AG09319 (cell line): ENCODE measurements at regions not wholly inside any gene's neighbourhood (a gene's known extent, or its start where the extent isn't known, plus 50 kb on each side); places are given as distances from the start of the nearest gene placed in this dataset.
"Not testable (repeated sequence)": the region's sequence is repeated elsewhere in the genome, so short reads cannot be mapped to it uniquely, and the experiment has no call there.

Source experiments
- DNase-seq: peaks from one replicate; pipeline ENCODE4 v3.0.0-alpha.2; 2010; ENCODE audit warnings: low read depth; ENCODE audit errors: extremely low read depth
- TF ChIP-seq, protein P1 (sequence below): IDR thresholded peaks from 2 replicates; pipeline ENCODE4 v1.5.1; 2011; ENCODE audit warnings: low read depth, mild to moderate bottlenecking, inconsistent platforms, low read length, moderate library complexity

DNA sequence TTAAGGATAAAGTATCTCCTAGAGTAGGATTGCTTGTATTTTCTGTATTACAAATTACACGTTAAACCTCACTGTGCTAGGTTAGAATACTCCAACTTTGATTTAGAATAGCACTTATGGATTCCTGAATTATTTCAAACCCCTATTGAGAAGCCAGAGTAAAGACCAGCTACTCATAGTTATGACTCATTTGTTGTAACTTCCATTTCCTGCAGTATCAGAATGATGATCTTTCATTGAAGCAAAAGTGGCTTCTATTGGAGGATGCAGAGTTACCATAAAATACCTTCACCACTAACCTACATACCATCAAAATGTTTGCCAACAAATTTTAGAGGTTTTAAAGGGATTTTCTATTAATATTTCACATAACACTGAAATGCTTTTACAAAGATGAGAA is 1322.7 kb upstream of the ALCAM start:
- TF ChIP-seq, protein P1, sequence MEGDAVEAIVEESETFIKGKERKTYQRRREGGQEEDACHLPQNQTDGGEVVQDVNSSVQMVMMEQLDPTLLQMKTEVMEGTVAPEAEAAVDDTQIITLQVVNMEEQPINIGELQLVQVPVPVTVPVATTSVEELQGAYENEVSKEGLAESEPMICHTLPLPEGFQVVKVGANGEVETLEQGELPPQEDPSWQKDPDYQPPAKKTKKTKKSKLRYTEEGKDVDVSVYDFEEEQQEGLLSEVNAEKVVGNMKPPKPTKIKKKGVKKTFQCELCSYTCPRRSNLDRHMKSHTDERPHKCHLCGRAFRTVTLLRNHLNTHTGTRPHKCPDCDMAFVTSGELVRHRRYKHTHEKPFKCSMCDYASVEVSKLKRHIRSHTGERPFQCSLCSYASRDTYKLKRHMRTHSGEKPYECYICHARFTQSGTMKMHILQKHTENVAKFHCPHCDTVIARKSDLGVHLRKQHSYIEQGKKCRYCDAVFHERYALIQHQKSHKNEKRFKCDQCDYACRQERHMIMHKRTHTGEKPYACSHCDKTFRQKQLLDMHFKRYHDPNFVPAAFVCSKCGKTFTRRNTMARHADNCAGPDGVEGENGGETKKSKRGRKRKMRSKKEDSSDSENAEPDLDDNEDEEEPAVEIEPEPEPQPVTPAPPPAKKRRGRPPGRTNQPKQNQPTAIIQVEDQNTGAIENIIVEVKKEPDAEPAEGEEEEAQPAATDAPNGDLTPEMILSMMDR: no peak

DNA sequence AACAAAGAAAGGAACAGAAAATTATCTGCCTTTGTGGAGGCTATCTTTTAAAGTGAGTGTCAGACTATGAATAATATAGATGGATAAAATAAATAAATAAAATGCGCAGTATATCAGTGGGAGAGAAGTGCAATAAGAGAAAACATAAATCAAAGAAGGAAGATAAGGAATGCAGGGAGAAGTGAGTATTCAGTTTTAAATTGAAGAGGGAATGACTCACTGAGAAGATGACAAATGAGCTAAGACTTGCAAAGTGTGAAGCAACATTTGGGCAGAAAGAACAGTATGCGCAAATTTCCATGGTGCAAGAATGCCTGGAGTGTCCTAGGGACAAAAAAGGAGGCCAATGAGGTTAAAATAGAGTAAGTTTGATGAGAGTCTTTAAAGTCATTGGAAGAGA is 1300.1 kb upstream of the ALCAM start:
- no peak for DNase-seq
- TF ChIP-seq, protein P1: no peak

More for the DNA sequence above, 1322.7 kb upstream of the ALCAM start:
- no peak for DNase-seq

DNA sequence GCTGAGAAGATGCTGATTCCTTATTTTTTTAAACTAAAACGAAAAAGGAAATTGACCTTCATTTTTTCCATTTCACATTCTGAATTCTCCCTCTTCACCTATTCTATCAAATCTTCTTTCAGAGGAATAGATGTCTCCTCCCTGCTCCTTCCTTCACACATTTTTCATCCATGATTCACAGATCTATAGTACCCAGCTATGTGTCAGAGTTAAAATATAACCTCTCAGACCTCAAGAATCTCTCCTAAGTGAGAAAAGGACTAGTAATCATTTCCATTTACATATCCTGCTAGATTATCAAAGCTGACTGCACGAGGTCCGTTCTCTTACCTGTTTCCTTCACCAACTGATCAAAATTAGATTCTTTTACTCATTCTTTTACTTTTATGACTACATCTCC is 1297.6 kb upstream of the ALCAM start:
- DNase-seq: no peak
- TF ChIP-seq, protein P1: no peak

DNA sequence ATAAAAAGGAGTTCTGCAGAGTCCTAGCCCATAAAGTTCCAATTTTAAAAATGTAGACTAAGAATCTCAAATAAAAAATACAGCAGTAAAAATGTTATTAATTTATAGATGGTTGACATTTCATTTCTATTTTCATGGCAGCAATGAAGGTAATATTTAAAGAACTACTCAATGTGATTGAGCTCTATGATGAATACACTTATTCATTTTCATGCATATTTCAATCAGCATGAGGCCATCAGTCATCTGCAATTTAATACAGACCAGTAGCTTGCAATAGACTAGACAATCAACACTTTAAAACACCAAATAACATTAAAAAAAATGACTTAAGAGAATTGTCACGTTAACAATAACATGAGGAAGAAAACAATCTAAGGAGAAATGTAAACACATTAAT is 1295.8 kb upstream of the ALCAM start:
- TF ChIP-seq, protein P1: no peak
- DNase-seq: no peak

DNA sequence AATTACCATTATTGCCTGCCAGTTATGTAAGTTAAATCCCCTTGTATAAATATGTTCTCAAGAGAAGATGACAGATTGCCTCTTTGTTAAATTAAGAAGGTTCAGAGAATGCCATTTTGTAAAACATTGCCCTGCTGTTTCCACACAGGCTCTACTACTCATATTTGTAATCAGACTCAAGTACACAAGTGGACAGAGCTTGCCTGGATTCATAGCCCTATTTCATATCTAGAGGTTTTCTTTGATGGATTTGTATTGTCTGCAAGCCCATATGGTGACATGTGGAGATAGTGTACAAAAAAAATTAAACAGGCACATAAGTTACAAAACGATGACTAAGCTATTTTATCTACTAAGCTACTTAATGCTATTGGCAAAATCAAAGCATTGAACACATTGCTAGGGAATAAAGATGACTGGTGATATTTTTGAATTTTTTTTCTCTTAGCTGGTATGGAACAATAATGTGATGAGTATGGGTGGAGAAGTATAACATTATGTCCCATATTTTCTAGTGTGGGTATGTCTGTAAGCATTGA is 1286.6 kb upstream of the ALCAM start:
- TF ChIP-seq, protein P1: no peak
- DNase-seq: no peak

DNA sequence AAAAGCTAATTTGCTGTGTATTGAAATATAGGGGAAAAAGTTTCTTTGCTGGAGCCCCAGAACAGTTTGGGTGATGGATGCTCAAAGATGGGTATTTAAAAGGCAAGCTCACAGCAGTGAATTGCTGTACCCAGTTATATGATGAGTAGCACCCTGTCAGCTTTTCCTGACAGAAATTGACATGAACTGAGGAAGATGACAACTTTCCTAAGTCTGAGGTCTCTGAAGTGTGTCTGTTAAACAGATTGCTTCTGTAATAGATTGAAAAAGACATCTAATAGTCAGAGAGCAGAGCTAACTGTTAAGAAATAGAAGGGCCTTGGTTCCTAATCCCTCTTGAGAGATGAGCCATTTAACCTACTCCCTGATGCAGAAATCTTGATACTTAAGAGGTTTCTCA is 1278.0 kb upstream of the ALCAM start:
- TF ChIP-seq, protein P1: no peak
- DNase-seq: no peak

DNA sequence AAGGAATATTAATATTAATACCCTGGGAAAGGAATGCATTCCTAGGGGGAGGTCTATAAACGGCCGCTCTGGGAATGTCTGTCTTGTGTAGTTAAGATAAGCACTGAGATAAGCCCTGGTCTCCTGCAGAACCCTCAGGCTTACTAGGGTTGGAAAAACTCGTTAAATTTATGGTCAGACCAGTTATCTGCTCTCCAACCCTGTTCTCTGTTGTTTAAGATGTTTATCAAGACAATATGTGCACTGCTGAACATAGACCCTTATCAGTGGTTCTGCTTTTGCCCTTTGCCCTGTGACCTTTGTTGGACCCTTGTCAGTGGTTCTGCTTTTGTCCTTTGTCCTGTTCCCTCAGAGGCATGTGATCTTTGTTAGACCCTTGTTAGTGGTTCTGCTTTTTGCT is 1276.7 kb upstream of the ALCAM start:
- DNase-seq: not testable (repeated sequence)

DNA sequence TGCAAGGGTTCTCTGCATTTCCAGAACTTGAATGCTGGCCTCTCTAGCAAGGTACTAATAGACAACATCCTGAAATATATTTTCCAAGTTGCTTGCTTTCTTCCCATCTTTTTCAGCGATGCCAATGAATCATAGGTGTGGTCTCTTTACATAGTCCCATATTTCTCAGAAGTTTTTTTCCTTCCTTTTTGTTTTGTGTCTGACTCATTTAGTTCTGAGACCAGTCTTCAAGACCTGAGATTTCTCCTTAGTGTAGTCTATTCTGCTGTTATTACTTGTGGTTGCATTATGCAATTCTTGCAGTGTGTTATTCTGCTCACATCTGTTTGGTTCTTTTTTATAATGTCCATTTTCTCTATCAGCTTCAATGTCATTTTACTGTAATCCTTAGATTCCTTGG is 1265.0 kb upstream of the ALCAM start:
- no peak for DNase-seq
- TF ChIP-seq, protein P1: no peak
